GM18858 (cell line): ENCODE measurements at regions not wholly inside any gene's neighbourhood (a gene's known extent, or its start where the extent isn't known, plus 50 kb on each side); places are given as distances from the start of the nearest gene placed in this dataset.
"Not testable (repeated sequence)": the region's sequence is repeated elsewhere in the genome, so short reads cannot be mapped to it uniquely, and the experiment has no call there.

ENCODE experiments used
- ATAC-seq: cut with Tn5 transposase; IDR thresholded peaks from one replicate; pipeline ENCODE4 v1.9.1; 2021; ENCODE audit not compliant: unreplicated experiment

GRCh38 chr13:44887515-44887914 is 101.8 kb downstream of the NUFIP1 start:
- ATAC-seq, result no peak

- no peak for ATAC-seq
Observed at GRCh38 chr13:44884076-44884729, 105.1 kb downstream of the NUFIP1 start.

DNA sequence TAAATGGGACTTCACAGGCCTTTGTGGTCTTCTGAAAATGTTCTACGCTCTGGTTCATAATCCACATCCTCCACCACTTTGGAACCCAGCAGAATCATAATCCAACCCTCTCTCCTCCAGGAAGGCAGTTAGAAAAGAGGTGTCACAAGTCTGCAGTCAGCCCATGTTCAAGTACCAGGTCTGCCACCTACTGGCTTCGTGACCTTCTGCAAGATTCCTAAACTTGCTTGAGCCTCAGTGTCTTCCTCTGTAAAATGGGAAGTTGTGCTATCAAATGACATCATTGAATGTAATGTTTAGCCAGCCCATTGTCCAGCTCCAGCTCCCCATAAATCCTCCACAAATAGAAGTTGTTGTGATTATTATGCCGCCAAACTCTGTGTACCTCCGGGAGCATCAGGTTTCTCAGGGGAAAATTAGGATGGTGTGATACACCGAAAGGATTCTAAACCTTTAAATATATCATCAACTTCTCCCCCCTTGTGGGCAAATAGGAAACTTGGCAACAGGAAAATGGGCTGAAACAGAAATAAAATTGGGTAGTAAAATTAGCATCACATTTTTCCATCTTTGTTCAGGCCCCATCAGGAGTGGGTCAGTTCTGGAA is 109.7 kb downstream of the NUFIP1 start:
- no peak for ATAC-seq

DNA sequence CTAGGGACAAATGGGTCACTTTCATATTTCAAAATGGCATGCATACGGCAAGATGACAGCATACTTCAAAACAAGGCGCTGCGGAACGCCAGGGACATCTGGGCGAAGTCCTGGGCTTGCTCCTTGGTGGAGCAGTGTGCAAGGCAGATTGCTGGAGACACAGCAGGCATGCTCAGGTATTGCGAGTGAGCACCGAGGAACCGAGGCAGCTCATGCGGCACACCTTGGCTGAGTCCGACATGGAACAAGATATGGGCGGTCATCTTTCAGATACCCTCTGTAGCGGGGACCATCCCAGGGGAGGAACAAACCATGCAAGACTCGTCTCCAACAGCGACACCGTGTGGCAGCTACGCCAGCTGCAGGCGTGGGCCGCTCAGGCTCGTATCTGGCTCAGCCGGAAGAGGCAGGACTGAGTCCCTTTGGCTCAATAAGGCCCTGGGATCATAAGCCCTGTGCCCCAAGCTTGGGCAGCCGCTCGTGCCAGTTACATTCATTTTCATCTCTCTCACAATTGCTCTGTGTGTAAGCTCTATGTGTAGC is 112.4 kb downstream of the NUFIP1 start:
- ATAC-seq, result no peak

GRCh38 chr13:44874886-44875630 is 114.2 kb downstream of the NUFIP1 start:
- no peak for ATAC-seq

- no peak for ATAC-seq
Observed at GRCh38 chr13:44874176-44874575, 115.1 kb downstream of the NUFIP1 start.

GRCh38 chr13:44873461-44873860 is 115.8 kb downstream of the NUFIP1 start:
- no peak for ATAC-seq

GRCh38 chr13:44872751-44873150 is 116.5 kb downstream of the NUFIP1 start:
- ATAC-seq, result no peak

- ATAC-seq, result no peak
Observed at GRCh38 chr13:44870456-44870929, 118.8 kb downstream of the NUFIP1 start.

GRCh38 chr13:44869167-44869566 is 120.1 kb downstream of the NUFIP1 start:
- ATAC-seq, result no peak

DNA sequence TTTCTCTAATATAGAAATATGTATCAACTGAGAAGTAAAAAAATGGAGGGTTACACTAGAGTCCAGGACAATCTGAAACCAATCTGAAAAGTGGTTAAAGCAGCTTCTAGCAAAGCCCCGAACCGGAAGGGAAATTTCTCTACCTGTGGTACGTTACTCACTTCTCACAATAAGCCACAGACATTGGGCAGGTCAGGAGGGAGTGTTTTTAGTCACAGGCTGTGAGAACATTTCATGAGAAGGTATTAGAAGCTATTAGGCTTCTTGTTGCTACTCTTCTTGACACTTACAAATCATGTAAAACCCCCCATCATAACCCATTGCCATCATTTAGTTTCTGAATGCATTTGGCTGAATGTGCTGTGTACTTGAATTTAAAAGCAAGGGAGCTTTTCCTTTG is 120.9 kb downstream of the NUFIP1 start:
- peak; percentile 94 for ATAC-seq

DNA sequence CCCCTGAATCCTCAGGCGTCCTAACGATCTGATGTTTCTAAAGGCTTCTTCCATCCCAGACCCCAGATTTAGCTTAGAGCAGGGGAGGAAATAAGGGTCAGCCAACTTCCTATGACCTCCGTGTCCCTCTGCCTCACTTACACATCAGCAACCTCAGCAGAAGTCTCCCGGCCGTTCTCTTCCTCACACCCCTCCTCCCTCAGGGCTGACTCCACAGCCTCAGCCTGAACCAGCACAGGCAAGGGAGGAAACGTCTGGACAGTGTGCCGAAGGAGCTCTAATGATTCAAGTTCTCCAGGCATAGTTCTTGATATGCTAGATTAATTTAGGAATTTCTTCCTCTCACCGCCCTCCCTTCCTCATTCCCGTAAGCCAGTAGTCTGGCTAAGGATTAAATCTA is 121.4 kb downstream of the NUFIP1 start:
- ATAC-seq, result no peak

GRCh38 chr13:44866411-44866911 is 122.8 kb downstream of the NUFIP1 start:
- no peak for ATAC-seq

- no peak for ATAC-seq
Observed at GRCh38 chr13:44865722-44866410, 123.4 kb downstream of the NUFIP1 start.

GRCh38 chr13:44863641-44864040 is 125.6 kb downstream of the NUFIP1 start:
- not testable (repeated sequence) for ATAC-seq

DNA sequence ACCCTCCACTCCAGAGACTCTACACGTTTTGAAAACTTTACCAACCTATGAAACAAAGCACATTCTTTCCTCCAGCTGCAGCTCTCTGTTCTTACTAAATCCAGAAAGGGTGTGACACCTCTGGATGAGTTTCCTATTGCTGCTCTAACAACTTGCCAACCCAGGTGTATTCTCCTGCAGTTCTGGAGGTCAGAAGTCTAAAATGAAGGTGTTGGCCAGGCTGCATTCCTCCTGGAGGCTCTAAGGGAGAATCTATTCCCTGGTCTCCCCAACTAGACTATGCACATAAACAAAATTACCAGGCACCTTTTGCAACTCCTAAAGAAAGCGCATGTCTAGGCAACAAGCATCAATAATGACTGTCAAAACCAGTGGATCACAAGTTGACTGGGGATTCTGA is 128.8 kb downstream of the NUFIP1 start:
- no peak for ATAC-seq

DNA sequence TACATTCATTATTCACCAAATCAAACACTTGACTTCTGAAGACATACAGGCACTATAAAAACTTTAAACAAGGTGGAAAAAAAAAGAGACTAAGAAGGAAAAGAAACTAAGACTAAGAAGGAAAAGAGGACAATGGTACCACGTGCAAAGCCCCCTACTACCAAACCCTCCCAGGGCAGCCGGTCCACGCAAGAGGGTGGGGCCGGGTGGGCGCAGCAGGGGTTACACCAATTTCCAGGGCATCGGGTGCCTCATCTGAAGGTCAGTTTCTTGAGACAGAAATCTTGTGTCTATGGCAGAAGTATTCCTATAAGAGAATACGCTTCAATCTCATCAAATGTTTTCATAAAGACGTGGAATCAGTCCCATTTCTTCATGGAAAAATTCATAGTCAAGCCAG is 131.5 kb downstream of the NUFIP1 start:
- ATAC-seq, result no peak

- no peak for ATAC-seq
Observed at GRCh38 chr13:44857061-44857460, 132.2 kb downstream of the NUFIP1 start.

DNA sequence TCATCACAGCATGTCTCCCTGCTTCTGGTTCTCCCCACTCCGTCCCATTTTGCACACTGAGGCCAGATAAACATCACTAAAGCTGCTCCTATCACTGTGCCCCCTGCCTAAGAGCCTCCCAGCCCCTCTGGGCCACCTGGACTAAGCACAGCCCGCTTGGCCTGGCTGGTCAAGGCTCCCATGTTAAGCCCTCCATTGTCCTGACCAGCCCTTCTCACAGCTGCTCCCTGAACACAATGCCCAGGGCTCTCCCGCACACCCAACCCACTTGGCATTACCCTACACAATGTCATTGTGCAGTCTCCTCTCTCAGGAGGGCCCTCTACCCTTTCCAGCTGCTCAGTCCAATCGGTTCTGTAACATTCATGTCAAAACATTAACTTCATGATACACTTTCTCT is 133.4 kb downstream of the NUFIP1 start:
- no peak for ATAC-seq

DNA sequence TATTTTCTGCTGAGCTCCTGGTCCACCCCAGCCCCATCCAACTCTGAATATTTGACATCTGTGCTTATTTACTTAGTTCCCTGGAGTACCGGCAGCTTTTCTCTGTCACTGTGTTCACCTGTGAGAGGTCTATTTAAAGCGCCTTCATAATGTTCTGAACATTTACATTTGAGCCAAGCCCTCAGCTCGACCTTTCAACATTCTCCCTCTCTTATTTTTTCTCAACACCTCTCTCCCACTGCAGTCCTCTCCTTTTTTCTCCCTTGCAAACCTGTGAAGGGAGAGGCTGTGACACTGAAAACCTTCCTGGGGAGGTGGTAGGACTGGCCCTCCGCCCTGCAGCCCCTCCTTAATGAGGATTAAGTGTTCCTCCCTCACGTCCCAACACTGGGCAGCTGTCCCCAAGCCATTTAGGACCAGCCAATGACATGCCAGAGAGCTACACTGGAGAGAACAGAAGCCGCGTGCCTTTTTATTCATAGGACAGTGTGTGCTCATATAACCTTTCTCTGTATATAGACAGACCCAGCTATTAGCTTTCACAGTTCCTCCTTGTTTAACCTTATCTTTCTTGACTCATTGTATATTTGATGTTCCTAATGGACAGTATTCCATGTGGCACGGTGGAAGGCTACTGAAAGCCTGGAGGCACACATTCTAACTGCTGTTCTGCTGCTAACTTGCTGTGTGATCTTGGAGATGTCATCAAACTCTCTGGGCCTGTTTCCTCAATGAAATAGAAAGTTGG is 134.8 kb downstream of the NUFIP1 start:
- ATAC-seq, result no peak
